ENCODE measurements at regions not wholly inside any gene's neighbourhood (a gene's known extent, or its start where the extent isn't known, plus 50 kb on each side); places are given as distances from the start of the nearest gene placed in this dataset.

DNA sequence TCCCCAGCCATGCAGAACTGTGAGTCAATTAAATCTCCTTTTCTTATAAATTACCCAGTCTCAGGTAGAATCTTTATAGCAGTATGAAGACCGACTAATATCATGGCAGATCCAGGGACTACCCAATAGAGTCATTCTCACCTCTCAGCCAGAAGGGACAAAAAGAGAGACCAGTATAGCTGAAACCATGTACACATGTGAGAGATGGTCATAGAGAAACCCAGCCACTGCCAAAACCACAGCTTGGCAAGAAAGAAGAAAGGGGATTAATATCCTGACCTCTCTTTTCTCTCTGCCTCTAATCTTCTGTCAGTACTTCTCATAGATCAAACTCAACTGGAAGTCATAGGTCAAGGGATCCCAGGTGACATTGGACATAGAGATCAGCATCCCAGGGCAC, 109.8 kb downstream of the CCDC34 start:
- no peak for DNase-seq
- Histone ChIP-seq H3K36me3 (replicated peaks in 1 of 2; ENCODE audit: insufficient read depth in 1 of 2, low read depth in 2 of 2) (no peaks in the 10 kb centered on the region), H3K9me3 (no peaks in the 10 kb centered on the region), H3K4me1 (no peaks in the 10 kb centered on the region), H3K4me3 (no peak overlapping the region), H3K27me3 (no peaks in the 10 kb centered on the region), H3K27ac (no peak overlapping the region)
- no peak for TF ChIP-seq POLR2A (IDR thresholded peaks at IDR 0.05)
- TF ChIP-seq, protein P1, sequence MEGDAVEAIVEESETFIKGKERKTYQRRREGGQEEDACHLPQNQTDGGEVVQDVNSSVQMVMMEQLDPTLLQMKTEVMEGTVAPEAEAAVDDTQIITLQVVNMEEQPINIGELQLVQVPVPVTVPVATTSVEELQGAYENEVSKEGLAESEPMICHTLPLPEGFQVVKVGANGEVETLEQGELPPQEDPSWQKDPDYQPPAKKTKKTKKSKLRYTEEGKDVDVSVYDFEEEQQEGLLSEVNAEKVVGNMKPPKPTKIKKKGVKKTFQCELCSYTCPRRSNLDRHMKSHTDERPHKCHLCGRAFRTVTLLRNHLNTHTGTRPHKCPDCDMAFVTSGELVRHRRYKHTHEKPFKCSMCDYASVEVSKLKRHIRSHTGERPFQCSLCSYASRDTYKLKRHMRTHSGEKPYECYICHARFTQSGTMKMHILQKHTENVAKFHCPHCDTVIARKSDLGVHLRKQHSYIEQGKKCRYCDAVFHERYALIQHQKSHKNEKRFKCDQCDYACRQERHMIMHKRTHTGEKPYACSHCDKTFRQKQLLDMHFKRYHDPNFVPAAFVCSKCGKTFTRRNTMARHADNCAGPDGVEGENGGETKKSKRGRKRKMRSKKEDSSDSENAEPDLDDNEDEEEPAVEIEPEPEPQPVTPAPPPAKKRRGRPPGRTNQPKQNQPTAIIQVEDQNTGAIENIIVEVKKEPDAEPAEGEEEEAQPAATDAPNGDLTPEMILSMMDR (IDR thresholded peaks at IDR 0.05) = no peak
- 82 to 100% methylated on average over 1 of the region's 1 CpG for WGBS, 2 donors
- ATAC-seq = no peak
- intact Hi-C loops (cut with DNase I) = no loop called here

DNA sequence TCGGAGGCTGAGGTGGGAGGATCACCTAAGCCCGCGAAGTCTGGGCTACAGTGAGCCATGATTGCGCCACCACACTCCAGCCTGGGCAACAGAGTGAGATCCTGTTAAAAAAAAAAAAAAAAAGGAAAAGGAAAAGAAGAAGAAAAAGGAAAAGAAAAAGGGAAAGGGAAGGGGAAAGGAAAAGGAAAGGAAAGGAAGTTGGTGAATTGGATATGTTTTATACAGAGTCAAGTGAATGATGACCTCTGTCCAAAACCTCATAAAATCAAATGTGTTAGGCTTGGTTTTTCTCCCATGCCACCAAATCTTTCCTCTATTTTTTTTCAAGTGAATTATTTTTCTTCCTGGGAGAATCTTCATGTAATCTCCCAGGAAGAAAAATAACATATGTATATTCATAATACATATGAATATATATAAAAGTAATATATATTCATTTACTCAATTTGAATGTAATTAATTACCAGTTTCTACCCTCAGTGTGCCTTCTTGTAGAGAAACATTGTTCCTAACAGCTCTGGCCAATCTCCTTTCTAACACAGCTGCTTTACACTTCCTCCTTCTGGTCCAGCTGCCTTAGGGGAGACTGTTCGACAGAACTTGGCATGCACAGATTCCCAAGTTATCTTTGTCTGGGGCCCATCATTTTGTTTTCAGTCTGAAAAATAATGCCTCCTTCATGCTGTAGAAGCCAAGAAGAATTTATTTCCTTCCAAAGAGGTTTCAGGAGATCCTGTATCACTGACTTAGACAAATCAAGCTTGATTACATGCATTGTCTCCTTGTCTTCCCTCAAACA, 111.9 kb downstream of the CCDC34 start:
- Histone ChIP-seq H3K27ac (no peak overlapping the region), H3K36me3 (replicated peaks in 1 of 2; ENCODE audit: insufficient read depth in 1 of 2, low read depth in 2 of 2) (no peaks in the 10 kb centered on the region), H3K4me3 (no peak overlapping the region), H3K4me1 (no peaks in the 10 kb centered on the region), H3K27me3 (no peaks in the 10 kb centered on the region), H3K9me3 (no peaks in the 10 kb centered on the region)
- TF ChIP-seq, protein P1 (IDR thresholded peaks at IDR 0.05) = no peak
- no peak for TF ChIP-seq POLR2A (IDR thresholded peaks at IDR 0.05)
- WGBS, 2 donors = 92 to 94% methylated on average over 5 of the region's 5 CpGs
- intact Hi-C loops (cut with DNase I) = no loop called here
- DNase-seq (no peak), ATAC-seq (no peak)

DNA sequence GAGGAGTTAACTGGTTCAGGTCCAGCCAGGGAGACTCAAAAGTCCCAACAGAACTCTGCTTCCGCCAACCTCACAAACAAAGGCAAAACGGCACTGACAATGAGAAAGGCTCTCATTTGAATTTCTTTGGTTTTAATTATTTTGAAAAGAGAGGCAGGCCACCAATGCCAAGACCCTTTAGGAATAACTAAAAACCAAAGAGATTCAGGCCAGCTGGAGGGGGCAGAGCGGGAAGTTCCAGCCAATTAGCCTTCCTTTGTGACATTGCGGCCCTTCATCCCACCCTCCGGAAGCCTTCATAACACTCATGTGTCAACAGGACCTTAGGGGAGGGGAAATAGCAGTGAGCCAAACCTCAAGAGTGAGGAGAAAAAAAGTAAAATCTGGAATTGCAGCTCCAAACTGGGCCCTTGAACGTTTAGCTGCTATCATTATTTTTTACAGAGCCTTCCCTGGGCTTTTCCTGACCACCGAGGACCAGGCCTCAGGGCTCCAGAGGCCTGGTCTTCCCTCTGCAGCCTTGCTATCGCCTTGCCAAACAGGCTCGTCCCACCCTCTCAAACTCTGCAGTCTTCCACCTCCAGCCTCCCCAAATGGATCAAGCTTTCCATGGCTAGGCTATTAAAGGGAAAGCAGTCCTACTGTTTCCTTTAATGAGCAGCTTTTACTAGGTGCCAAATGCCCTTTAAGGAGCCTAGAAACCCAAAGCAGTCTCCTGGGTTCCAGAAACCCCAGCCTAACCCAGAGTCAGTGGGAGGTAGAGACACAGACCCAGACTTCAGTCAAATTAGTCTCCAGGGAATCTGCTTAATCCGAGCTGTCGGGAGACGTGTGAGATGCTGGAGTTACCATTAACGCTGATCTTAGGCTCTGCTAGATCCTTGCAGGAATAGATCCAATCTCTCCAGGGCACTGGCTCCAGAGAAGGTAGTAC, 114.2 kb downstream of the CCDC34 start:
- Histone ChIP-seq H3K36me3 (replicated peaks in 1 of 2; ENCODE audit: insufficient read depth in 1 of 2, low read depth in 2 of 2) (no peaks in the 10 kb centered on the region), H3K27me3 (no peaks in the 10 kb centered on the region), H3K4me1 (no peaks in the 10 kb centered on the region), H3K9me3 (no peaks in the 10 kb centered on the region), H3K4me3 (no peak overlapping the region), H3K27ac (no peak overlapping the region)
- TF ChIP-seq, protein P1 (IDR thresholded peaks at IDR 0.05) = no peak
- no peak for TF ChIP-seq POLR2A (IDR thresholded peaks at IDR 0.05)
- DNase-seq = no peak
- no peak for ATAC-seq
- WGBS, 2 donors = 77% methylated on average over 13 of the region's 13 CpGs
- intact Hi-C loops (cut with DNase I) = no loop called here

DNA sequence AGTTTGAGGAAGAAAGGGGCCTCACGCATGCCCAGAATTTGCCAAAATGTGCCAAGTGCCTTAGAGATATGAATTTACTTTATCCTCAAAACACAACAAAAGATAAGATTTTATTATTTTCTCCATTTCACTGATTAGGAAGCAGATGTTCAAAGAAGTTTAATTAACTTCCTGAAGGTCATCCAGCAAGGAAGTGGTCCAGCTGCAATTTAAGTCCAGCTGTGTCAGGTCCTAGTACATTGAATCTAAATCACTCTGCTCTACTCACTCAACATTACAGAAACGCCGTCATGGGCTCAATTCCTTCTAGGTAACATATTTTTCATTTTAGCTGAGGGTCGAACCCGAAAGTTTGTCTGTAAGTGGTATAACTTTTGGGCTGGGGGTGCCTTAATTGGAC, 115.4 kb downstream of the CCDC34 start:
- Histone ChIP-seq H3K27me3 (no peaks in the 10 kb centered on the region), H3K4me1 (no peaks in the 10 kb centered on the region), H3K4me3 (no peak overlapping the region), H3K27ac (no peak overlapping the region), H3K9me3 (no peaks in the 10 kb centered on the region), H3K36me3 (replicated peaks in 1 of 2; ENCODE audit: insufficient read depth in 1 of 2, low read depth in 2 of 2) (no peaks in the 10 kb centered on the region)
- intact Hi-C loops (cut with DNase I) = no loop called here
- ATAC-seq = no peak
- no peak for DNase-seq
- 67 to 76% methylated on average over 5 of the region's 5 CpGs for WGBS, 2 donors
- no peak for TF ChIP-seq POLR2A (IDR thresholded peaks at IDR 0.05)
- TF ChIP-seq, protein P1 (IDR thresholded peaks at IDR 0.05) = no peak
